Lung microvascular endothelial cell (primary cell): ENCODE measurements at regions not wholly inside any gene's neighbourhood (a gene's known extent, or its start where the extent isn't known, plus 50 kb on each side); places are given as distances from the start of the nearest gene placed in this dataset.

ENCODE experiments used
- DNase-seq, 2 donors: peaks; one replicate each; pipeline versions ENCODE4 v3.0.0 to v3.0.0-alpha.2; 2010; ENCODE audit warnings: low read depth in 2 of 2

DNA sequence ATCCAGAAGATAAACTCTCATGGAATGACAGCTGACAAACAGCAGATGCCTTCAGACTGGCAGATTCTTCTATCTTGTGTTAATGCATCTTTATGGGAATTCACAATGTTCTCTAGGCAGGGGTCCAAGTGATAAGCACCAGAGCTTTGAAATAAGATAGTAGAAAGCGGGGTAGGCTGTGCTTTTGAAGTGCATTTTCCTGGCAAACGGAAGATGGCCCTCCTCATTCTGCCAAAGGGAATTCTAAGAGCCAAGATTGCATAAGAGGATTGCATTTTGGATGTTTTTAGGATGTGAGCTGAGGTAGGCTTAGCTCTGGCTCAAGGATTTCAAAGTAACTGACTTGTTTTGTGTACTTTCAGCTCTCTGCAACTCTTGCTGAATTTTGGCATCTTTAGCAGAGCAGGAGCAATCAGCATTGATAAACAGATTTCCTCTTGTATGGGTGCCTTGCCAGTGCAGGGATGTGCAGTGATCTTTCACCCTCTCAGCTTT, 298.5 kb upstream of the KLF6 start:
- DNase-seq: peak; percentile 37 to 56

DNA sequence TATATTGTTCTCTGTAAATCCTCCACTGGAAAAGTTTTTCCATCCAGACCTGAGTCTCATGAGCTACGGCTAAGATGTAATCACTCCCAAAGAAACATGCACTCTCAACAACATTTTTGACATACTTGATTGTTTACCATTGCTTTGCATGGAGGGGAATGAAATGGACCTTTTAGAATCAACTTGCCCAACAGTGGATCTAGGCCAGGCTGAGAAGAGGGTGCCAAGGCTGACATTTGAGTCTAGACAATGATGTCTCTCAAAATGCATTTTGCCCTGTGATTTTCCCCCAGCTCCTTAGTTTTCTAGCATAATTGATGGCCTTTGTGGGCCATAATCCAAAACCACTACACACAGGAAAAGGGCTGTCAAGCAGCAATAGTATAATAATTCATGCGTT, 297.9 kb upstream of the KLF6 start:
- DNase-seq: peak; percentile 41 to 87

DNA sequence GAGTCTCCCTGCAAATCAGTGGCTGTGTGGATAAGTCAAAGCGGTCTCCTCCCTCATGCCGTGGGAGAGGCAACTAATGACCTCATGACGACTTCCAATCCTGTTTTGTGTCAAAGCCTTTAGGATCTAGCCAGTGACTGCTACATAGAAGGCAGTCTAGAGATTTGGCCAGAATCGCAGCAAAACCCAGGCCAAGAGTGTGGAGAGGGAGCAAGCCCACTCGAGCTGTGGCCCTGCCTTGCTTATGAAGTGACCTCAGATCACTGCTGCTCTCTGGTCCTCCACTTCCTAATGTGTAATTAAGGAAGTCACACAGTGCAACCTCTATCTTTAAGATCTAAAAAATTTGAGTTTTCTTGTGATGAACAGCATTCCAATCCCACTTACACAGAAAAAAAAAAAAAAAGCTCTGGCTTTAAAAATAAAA, 296.7 kb upstream of the KLF6 start:
- peak in 1 of 2 donors; percentile 64 for DNase-seq

DNA sequence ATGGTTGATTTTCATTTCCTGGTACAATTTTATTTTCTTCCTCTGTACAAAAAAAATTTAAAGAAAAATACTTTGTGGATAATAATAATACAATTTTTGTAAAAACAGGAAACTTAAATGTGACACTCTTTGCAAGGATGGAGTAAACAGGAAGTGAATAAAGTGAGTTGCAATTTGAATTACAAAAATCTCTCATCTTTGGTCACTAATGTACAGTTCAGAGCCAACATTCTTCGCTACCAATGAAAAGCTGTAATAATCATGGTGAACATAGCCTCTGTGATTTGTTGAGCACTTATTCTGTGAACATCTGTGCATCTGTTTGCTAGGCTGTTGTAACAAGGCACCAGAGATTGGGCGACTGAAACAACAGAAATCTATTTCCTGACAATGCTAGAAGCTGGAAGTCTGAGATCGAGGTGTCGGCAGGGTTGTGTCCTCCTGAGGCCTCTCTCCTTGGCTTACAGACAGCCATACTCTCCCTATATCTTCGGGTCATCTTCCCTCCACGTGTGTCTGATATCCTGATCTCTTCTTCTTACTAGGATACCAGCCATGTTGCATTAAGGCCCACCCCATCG, 295.3 kb upstream of the KLF6 start:
- DNase-seq: peak; percentile 17 to 41

- DNase-seq: peak in 1 of 2 donors; percentile 54
Observed at GRCh38 chr10:4079803-4080202, 294.8 kb upstream of the KLF6 start.

DNA sequence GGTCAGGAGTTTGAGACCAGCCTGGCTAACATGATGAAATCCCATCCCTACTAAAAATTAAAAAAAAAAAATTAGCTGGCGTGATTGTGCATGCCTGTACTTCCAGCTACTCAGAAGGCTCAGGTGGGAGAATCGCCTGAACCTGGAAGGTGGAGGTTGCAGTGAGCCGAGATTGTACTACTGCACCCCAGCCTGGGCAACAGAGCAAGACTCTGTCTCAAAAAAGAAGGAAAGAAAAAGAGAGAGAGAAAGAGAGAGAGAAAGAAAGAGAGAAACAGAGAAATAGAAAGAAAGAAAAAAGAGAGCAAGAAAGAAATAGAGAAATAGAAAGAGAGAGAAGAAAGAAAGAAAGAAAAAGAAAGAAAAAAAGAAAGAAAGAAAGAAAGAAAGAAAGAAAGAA, 292.8 kb upstream of the KLF6 start:
- DNase-seq: no peak

- DNase-seq: no peak
Observed at GRCh38 chr10:4076983-4077382, 292.0 kb upstream of the KLF6 start.

DNA sequence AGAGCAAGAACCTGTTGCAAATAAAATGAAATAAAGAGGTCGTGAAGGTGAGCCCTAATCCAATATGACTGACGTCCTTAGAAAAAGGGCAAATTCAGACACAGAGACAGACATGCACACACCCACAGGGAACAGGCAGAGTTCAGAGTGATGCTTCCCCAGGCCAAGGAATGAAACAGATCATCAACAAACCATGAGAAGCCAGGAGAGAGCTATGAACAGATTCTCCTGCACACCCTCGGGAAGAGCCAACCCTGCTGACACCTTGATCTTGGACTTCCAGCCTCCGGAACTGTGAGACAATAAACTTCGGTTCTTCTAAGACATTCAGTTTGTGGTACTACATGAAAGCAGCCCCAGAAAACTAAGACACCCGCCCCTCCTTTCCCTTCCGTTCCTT, 290.4 kb upstream of the KLF6 start:
- no peak for DNase-seq

DNA sequence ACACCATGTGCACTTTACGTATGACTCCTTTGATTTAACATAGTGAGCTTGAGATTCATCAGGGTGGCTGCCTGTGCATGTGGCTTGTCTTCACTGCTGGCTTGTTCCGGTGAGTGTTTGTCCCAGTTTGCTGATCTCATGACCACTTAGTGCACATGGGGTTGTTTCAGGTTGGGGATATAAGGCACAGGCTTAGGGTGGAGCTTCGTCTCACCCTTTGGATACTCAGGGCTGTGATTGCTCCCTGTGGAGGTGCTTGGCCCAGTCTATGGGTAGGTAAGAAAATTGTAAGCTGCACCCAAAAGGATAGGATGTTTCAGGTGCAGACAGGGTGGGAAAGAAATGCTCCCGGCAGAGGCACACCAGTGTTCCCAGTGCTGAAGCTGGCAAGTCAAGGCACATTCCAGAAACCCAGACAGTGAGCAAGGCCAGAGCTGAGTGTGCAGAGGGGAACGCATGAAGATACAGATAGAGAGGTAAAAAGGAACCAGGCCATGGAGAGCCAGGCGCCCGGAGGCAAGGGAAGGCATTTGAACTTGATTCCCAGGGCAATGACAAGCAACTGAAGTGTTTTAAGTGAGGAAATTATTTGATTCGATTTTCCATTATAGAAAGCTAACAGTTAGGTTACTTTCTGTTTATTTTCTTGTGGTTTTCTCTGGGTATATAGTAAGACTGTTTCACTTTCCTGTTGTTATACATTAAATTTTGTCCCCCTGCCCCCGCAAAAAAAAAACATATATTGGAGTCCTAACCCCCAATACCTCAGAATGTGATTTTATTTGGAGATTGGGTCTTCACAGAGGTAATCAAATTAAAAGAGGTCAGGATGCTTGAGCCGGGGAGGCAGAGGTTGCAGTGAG, 289.8 kb upstream of the KLF6 start:
- no peak for DNase-seq

DNA sequence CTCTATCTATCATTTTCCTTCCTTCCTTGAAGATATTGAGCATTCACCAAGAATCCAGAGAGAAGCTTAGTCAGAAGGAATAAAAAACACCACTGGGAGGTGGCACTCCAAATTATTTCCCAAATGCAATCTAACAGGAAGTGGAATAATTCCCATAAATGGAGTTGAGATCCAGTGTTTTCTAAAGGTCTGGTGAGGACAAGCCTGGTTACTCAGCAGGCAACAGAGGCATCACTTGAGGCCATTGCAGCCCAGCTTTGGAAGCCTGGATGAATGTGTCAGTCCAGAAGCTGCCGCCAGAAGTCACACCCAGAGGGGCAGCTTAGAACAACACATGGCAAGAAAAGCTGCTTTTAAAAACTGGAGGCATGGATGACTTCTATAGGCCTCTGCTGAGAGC, 288.9 kb upstream of the KLF6 start:
- peak in 1 of 2 donors; percentile 68 for DNase-seq

- no peak for DNase-seq
Observed at GRCh38 chr10:4070921-4071660, 286.1 kb upstream of the KLF6 start.

DNA sequence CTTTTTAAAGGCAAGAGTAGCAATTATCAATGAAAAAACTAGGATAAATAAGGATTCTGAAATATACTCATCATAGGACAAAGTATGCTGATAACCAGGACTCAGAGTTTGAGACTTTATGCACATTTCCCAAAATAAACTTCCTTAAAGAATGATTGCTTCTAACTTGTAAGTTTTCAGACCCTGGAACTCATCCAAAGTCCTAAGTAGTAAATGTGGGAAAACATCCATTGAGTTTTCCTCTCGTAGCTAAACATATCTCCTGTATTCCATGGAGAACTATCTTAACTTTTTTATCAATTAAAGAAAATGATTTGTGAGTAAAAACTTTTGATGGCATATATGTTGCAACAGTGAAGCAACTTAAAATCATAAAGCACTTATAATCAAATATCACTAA, 285.2 kb upstream of the KLF6 start:
- DNase-seq: peak in 1 of 2 donors; percentile 21

DNA sequence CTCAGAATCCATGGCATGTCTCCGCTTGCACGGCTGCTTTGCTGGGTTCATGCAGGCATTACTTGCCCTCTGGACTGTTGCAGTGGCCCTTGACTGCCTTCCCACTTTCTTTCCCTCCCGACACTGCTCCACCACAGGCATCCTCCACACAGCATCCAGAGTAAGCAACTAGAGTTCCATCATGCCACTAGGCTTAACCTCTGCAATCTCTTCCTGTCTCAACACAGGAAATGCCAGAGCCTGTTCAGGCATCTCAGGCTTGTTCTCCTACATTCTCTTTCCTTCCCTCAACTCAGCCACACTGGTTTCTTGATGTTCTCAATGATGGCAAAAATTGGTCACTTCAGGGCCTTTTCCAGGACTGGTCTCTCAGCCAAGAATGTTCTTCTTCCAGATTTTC, 284.5 kb upstream of the KLF6 start:
- peak in 1 of 2 donors; percentile 40 for DNase-seq

DNA sequence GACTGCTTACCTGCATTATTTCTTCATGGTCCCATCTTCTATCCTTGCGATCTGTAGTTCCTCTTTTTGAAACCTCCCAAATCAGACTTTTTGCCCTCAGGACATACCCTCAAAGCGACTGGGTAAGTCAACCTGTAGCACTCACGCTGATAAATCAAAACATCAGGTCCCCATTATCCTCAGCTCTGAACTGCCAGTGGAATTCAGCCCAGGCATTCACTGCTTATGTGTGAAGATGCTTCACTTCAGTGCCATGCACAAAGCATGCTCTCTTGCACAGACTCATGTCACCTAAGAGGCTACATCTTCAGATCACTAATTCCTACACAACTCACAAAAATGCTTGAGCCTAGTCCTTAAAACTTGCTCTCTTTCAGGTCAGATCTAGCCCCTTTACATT, 283.6 kb upstream of the KLF6 start:
- no peak for DNase-seq

DNA sequence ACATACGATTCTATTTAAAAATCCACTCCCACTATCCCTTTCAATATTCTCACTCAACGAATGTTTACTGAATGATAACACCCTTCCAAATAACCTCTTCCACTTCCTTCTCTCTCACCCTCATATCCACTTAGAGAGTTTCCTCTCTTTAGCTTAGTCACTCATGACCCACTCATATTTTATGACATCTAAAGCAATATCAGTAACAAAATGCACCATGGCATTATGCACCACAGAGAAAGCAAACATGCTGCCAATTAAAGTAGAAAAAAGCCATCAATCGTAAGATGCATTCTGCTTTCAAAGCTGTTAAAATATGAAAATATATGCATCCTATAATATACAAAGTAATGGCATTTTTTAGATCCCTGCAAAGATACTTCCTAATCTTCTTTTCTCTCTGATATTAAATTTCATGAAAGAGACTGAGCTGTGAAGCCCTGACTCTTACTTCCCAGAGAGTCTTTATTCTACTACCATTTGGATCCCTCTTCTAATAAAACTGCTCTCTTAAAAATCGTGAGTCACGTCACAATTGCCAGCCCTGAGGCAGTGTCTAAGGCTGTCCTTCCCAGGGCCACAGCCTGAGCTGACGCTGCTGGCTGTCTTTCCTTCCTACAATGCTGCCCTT, 283.0 kb upstream of the KLF6 start:
- DNase-seq: peak; percentile 56 to 58

- DNase-seq: no peak
Observed at GRCh38 chr10:4067531-4067930, 282.5 kb upstream of the KLF6 start.

GRCh38 chr10:4066581-4067390, 281.8 kb upstream of the KLF6 start:
- no peak for DNase-seq

DNA sequence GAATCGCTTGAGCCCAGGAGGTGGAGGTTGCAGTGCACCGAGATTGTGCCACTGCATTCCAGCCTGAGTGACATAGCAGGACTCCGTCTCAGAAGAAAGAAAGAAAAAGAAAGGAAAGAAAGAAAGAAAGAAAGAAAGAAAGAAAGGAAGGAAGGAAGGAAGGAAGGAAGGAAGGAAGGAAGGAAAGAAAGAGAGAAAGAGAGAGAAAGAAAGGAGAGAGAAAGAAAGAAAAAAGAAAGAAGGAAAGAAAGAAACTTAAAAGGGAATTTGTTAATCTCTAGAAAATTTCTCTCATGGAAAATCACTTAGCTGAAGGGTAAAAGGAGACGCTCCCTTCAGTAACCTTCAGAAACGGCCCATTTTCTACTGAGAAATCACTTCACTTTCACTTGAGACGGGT, 279.5 kb upstream of the KLF6 start:
- DNase-seq: no peak

DNA sequence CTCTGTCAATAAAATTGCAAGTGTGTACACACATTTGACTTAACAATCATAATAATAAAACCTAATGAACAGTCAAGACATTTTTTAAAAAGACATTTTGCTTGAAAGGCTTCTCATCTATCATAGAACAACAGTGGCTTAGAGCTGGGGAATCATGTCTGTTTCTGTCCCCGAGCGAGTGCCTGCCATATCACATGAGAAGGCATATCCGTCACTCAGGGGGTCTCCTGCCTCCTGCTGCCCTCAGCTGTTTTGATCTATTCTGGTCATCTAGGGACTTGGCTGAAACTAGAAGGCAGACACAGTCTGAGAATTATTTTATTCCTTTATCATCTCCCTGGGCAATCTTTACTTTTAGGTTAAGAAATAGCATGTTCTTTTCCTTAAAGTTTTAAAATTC, 278.7 kb upstream of the KLF6 start:
- no peak for DNase-seq

DNA sequence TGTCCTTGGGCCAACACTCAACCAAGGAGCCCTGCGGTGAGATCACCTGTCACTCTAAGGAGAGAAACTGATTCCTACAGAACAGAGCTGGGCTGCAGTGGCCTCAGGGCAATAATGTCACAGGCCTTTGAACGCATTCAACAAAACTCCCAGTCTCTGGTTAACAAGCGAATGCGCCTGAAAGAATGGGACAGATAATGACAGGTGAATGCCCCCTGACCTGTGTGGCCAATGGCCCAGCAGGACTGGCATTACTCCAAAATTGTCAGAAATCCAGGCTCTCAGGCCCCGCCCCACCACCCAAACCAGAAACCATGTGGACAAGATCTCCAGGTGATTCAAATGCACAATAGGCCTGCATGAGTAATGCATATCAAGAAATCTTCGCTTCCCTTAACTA, 277.7 kb upstream of the KLF6 start:
- DNase-seq: no peak

DNA sequence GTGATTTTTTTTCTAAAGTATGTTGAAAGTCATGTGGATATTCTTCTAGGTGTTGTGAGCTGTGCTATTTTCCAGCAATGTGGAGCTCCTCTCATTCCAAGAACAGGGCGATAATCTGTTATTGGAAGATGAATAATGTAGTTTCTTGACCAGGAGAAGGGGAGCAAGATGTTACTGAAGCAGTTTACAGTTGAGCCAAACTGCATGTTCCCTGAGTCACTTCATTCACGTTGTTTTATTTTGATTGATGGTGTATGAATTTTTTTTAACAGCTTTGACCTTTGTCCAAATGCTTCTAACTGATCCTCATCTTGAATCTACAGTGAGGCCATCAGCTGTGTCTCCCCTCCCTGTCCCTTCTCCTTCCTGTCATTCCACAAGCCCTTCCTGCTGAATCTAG, 277.1 kb upstream of the KLF6 start:
- DNase-seq: peak in 1 of 2 donors; percentile 44
